ENCODE measurements at regions not wholly inside any gene's neighbourhood (a gene's known extent, or its start where the extent isn't known, plus 50 kb on each side); places are given as distances from the start of the nearest gene placed in this dataset.

DNA sequence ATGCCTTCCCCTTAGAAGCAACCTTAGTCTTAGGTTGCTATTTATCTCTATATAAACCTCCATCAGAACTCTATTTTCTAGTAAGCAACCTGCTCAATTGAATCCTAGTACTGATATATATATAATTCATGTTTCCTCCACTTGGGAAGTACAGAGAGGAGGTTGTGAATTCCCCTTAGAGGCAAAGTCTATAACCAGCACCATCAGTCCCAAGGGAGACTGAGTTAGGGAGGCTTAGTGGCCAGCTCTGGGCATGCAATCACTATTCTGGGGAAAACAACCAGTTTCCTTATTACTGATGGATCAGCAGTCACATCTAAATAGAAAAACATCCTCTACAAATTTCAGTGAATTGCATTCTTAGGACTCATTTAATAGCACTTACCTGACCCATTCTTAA lies 489.1 kb downstream of the RMST start:
- TF ChIP-seq POLR2AphosphoS5 (IDR thresholded peaks at IDR 0.05; ENCODE audit: low read depth) (no peak), GABPA (IDR thresholded peaks at IDR 0.05; ENCODE audit: low read depth) (no peak)
- TF ChIP-seq, protein P1, sequence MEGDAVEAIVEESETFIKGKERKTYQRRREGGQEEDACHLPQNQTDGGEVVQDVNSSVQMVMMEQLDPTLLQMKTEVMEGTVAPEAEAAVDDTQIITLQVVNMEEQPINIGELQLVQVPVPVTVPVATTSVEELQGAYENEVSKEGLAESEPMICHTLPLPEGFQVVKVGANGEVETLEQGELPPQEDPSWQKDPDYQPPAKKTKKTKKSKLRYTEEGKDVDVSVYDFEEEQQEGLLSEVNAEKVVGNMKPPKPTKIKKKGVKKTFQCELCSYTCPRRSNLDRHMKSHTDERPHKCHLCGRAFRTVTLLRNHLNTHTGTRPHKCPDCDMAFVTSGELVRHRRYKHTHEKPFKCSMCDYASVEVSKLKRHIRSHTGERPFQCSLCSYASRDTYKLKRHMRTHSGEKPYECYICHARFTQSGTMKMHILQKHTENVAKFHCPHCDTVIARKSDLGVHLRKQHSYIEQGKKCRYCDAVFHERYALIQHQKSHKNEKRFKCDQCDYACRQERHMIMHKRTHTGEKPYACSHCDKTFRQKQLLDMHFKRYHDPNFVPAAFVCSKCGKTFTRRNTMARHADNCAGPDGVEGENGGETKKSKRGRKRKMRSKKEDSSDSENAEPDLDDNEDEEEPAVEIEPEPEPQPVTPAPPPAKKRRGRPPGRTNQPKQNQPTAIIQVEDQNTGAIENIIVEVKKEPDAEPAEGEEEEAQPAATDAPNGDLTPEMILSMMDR (IDR thresholded peaks at IDR 0.05; ENCODE audit: insufficient read depth, low read length) = no peak
- TF ChIP-seq, protein P2, sequence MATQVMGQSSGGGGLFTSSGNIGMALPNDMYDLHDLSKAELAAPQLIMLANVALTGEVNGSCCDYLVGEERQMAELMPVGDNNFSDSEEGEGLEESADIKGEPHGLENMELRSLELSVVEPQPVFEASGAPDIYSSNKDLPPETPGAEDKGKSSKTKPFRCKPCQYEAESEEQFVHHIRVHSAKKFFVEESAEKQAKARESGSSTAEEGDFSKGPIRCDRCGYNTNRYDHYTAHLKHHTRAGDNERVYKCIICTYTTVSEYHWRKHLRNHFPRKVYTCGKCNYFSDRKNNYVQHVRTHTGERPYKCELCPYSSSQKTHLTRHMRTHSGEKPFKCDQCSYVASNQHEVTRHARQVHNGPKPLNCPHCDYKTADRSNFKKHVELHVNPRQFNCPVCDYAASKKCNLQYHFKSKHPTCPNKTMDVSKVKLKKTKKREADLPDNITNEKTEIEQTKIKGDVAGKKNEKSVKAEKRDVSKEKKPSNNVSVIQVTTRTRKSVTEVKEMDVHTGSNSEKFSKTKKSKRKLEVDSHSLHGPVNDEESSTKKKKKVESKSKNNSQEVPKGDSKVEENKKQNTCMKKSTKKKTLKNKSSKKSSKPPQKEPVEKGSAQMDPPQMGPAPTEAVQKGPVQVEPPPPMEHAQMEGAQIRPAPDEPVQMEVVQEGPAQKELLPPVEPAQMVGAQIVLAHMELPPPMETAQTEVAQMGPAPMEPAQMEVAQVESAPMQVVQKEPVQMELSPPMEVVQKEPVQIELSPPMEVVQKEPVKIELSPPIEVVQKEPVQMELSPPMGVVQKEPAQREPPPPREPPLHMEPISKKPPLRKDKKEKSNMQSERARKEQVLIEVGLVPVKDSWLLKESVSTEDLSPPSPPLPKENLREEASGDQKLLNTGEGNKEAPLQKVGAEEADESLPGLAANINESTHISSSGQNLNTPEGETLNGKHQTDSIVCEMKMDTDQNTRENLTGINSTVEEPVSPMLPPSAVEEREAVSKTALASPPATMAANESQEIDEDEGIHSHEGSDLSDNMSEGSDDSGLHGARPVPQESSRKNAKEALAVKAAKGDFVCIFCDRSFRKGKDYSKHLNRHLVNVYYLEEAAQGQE (IDR thresholded peaks at IDR 0.05; ENCODE audit: insufficient replicate concordance, low read depth) = no peak

All from HL-60 (cell line).